ENCODE measurements at regions not wholly inside any gene's neighbourhood (a gene's known extent, or its start where the extent isn't known, plus 50 kb on each side); places are given as distances from the start of the nearest gene placed in this dataset.

DNA sequence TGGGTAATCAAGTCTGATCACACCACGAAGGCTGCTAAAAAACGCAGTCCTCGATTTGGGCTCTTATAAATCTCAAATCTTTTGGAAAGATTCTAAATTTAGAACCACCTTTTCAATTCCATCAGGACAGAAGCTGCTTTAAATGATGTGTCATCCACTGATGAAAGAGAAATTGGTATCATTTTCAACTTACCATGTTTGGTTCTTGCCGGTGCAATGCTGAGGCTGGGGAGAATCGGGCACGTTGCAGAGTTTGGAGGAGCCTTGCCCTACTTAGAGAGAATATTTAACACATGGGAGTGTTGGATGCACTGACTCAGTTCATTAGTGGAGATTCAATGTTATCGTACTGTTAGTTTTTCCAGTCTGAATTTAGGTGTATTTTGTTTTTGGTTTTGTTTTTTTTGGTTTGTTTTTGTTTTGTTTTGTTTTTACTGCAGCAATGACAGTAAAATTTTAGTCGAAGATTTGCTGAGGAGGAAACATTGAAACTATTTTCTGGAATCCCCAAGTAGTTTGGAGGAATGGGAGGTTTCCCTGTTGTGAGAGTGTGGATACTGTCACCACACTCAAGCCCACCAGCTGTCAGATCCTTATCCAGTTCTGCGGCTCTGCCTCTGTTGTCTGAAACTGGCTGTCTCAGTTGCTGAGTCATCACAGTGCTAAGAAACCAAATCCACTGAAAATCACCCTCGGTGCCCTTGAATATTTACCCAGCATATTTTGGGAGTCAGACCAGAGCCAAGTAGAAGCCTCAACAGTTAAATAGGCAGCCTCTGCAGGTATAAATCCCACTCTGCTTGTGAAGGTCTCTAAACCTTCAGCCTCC is 497.0 kb downstream of the BTBD3 start:
- no peak for TF ChIP-seq POLR2A (IDR thresholded peaks at IDR 0.05)
- TF ChIP-seq, protein P1, sequence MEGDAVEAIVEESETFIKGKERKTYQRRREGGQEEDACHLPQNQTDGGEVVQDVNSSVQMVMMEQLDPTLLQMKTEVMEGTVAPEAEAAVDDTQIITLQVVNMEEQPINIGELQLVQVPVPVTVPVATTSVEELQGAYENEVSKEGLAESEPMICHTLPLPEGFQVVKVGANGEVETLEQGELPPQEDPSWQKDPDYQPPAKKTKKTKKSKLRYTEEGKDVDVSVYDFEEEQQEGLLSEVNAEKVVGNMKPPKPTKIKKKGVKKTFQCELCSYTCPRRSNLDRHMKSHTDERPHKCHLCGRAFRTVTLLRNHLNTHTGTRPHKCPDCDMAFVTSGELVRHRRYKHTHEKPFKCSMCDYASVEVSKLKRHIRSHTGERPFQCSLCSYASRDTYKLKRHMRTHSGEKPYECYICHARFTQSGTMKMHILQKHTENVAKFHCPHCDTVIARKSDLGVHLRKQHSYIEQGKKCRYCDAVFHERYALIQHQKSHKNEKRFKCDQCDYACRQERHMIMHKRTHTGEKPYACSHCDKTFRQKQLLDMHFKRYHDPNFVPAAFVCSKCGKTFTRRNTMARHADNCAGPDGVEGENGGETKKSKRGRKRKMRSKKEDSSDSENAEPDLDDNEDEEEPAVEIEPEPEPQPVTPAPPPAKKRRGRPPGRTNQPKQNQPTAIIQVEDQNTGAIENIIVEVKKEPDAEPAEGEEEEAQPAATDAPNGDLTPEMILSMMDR (IDR thresholded peaks at IDR 0.05): no peak
- no peak for TF ChIP-seq POLR2AphosphoS5 (IDR thresholded peaks at IDR 0.05)
